HK-2 (cell line): ENCODE measurements at regions not wholly inside any gene's neighbourhood (a gene's known extent, or its start where the extent isn't known, plus 50 kb on each side); places are given as distances from the start of the nearest gene placed in this dataset.

Experiments
- DNase-seq: peaks from one replicate; pipeline ENCODE4 v3.0.0-alpha.2; 2018; ENCODE audit not compliant: unreplicated experiment

DNA sequence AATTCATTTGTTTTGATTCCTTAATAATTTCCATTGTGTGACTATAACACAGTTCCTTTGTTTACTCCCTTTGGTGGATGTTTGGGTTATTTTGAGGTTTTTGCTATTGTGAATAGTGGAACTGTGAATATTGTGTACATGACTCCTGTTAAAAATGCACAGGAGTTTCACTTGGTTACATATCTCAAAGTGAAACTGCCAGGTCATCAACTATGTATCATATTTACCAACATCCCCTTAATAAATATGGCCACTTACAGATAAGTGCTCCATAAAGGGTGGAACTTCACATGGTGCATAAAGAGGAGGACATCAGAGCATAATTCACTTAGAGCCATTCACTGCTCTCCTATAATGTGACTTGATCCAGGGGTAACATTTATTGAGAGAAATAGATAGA lies 328.9 kb downstream of the SEC23A start:
- DNase-seq: no peak

GRCh38 chr14:38770251-38770650 lies 332.8 kb downstream of the SEC23A start:
- no peak for DNase-seq

DNA sequence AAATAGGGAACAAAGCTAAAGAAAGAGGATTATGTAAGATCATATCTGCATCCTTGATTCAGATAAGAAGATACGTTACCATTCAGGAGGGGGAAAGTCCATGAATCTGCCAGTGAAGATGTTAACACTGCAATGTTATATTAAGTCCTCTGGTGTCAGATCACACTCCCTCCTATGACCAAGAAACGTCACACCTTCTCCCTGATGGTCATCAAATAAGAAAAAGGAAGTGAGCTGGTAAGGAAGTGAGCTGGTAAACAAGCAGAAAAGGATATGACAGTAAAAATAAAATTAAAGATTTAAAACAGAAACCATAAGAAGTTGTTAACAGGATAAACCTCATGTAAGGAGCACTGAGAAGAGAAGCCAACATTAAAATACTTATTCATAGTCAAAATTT lies 340.2 kb downstream of the SEC23A start:
- DNase-seq: no peak

DNA sequence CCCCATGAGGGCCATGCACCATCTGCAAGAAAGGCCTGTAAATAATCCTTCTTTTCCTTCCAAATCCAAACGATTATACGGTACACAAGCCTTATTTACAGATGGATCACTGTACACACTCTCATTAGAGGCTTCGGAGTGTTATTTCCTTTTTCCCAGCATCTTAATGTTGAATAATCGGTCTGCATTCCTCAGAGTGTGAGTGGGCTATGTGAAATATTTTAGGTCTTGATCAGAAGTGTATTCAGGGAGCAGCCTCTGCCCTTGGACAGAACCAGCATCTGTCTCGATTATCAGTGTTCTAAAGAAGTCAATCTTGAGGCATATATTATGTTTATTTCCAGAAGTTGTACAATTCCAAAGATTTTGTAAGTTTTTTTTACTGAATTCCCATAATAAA lies 340.6 kb downstream of the SEC23A start:
- no peak for DNase-seq

DNA sequence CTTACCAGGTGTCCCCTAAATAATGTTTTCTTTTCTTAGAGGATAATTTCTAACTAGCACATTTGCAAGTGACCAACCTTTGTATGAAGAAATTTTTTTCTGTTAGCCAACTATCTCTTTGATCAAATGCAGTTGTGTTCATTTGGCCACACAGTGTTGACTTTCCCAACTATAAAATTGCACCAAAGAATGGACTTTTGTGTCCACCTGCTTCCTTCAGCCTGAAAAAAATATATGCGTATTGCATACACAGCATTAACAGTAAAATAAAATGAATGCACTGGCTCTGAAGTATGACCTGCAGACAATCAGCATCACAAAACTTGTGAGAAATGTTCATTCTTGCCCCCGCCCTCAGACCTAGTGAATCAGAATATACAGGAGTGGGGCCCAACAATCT lies 342.0 kb downstream of the SEC23A start:
- DNase-seq: no peak

DNA sequence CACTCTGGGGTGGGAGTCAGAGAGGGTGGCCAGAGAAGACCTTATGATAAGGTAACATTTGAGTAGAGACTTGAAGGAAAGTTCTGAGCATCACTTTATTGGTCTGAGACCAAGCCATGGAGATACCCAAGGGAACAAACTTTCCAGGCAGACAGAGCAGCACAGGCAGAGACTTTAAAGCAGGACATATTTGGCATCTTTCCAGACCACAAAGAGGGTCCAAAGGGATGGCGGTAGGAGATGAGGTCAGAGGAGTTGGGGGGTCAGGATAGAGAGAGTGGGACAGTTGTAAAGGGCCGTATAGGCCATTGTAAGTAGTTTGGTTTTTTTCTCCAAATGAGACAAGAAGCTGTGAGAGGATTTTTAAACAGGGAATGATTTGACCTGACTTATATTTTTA lies 344.4 kb downstream of the SEC23A start:
- no peak for DNase-seq

DNA sequence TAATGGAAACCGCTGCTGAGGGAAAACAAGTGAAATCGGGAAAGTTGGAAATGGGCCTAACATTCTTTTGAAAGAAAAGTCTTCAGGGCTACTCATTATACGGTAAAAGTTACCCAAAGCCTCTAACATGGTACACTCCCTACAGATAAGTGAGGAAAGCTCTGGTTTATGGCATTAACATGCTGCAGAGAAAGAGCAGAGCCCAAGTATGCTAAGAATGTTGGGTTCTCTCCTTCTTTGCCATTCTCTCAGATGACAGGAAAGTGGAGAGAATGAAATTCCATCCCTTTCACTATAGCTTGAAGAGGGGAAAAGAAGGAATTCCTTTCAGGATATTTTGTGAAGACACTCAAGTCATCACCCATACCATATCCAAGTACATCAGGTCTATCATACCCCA lies 348.0 kb downstream of the SEC23A start:
- no peak for DNase-seq

DNA sequence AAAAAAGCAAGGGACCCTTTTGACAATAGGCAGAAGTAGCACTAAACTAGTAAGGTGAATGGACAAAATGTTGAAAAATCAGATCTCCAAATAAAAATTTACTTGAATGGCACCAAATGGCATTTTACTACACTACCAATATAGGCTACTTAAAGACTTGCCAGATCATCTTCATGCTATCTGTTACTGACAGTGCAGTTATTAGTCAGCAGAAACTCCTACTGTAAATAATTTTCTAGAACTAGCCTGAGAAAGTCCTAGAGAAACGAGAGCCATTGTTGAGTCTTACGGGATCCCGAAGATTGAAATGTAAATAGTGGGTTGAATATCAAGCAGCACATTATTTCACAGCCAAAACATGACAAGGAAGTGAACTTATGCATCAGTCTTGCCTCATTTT lies 350.3 kb downstream of the SEC23A start:
- DNase-seq: no peak

GRCh38 chr14:38752341-38752740 lies 350.7 kb downstream of the SEC23A start:
- no peak for DNase-seq

DNA sequence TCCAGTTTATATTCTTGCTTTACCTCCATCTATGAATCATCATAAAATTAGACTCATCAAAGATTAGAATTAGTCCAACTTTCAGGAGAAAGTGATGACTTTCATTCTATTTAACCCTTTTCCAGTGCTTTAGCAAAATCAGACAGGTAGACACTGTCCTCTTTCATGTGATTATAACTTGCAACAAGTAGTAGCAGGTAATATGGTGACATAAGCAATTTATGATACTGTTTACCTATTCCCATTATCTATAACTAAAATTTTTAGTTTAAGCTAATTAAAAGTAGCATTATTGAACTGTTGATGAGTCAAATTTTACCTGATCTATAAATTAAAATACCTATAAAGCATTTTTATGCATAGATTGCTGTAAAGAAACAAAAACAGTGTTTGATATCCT lies 351.6 kb downstream of the SEC23A start:
- no peak for DNase-seq

DNA sequence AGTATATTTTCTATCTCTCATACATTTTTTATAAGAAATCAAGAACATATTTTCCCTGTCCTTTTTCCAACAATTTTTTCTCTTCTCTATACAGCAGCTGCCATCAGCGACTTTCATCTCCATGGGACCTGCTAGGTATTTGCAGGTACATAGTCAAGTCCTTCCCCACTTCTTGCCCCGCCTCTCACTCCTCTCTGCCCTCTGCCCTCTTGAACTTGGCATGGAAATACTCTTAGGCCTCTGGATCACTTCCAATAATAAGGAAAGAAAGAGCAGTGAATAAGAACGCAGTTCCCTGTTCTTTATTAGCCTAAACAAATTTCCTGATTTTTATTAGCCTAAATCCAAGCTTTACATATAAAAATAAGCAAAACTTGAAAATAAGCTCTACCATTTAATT lies 353.1 kb downstream of the SEC23A start:
- DNase-seq: no peak

- no peak for DNase-seq
These were observed 357.2 kb downstream of the SEC23A start for GRCh38 chr14:38745861-38746260.

- DNase-seq: no peak
These were observed 359.0 kb downstream of the SEC23A start for GRCh38 chr14:38743966-38744584.

GRCh38 chr14:38737686-38738407 lies 365.2 kb downstream of the SEC23A start:
- DNase-seq: no peak

- DNase-seq: no peak
These were observed 368.0 kb downstream of the SEC23A start for GRCh38 chr14:38735005-38735404.

GRCh38 chr14:38731962-38732361 lies 371.1 kb downstream of the SEC23A start:
- no peak for DNase-seq

DNA sequence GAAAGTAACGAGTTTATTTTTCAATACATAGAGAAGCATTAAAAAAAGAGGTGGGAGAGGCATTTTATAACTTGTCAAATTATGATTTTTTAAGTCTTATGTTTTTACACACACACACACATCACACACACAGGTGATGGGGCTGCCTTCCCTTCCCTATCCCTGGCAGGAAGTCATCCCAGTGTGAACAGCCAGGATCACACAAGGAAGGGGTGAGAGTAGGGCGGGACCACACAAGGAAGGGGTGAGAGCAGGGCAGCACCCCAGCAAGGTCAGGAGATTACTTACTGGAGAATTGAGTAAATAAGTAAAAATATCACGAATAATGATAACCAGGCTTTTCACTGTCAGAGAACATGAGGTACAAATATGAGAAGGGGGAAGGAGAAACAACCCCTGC lies 372.6 kb downstream of the SEC23A start:
- no peak for DNase-seq

DNA sequence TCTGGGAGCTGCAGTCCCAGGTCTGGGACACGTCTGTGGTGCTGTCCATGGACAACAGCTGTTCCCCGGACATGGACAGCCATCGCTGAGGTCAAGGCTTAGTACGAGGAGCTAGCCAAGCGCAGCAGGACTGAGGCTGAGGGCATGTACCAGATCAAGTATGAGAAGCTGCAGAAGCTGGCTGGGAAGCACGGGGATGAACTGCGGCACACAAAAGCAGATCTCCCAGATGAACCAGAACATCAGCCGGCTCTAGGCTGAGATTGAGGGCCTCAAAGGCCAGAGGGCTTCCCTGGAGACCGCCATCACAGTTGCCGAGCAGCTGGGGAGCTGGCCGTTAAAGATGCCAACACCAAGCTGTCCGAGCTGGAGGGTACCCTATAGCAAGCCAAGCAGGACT lies 375.3 kb downstream of the SEC23A start:
- no peak for DNase-seq

- DNase-seq: no peak
These were observed 378.4 kb downstream of the SEC23A start for GRCh38 chr14:38724621-38725020.

GRCh38 chr14:38723959-38724358 lies 379.1 kb downstream of the SEC23A start:
- DNase-seq: no peak

- DNase-seq: no peak
These were observed 379.8 kb downstream of the SEC23A start for GRCh38 chr14:38723277-38723676.

- DNase-seq: peak; percentile 25
These were observed 381.1 kb downstream of the SEC23A start for GRCh38 chr14:38721822-38722431.

DNA sequence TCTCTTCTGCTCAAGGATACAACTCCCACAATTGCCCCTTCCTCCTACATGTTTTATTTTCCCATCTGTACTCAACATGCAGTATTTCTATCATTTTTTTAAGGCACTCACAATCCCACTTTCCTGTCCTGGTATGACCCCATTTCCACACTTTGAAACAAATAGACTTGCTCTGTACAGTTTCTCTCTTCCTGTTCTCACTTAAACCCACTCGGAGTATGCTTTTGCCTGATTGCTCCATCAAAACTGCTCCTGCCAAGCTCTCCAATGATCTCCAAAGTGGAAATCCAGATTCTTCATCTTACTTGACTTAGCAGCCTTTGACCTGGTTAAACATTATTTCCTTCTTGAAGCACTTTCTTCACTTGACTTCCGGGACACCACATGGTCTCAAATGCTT lies 384.5 kb downstream of the SEC23A start:
- no peak for DNase-seq
